Suprapubic skin (tissue), 4 donors: ENCODE measurements at regions not wholly inside any gene's neighbourhood (a gene's known extent, or its start where the extent isn't known, plus 50 kb on each side); places are given as distances from the start of the nearest gene placed in this dataset.

Experiments used
- DNase-seq, 2 donors: peaks; one replicate each; pipeline ENCODE4 v3.0.0-alpha.2; 2019; ENCODE audit warnings: low spot score in 2 of 2
- H3K27ac ChIP-seq: fragments of 200-600 bp; sonication (generic); one replicate; pipeline ENCODE4 v1.5.1; 2019
- H3K27me3 ChIP-seq: fragments of 200-600 bp; sonication (generic); one replicate; pipeline ENCODE4 v1.5.1; 2019
- H3K36me3 ChIP-seq: fragments of 200-600 bp; sonication (generic); one replicate; pipeline ENCODE4 v1.5.1; 2019
- H3K4me1 ChIP-seq: fragments of 200-600 bp; sonication (generic); one replicate; pipeline ENCODE4 v1.5.1; 2019
- H3K4me3 ChIP-seq: fragments of 200-600 bp; sonication (generic); one replicate; pipeline ENCODE4 v1.5.1; 2019; ENCODE audit warnings: mild to moderate bottlenecking
- H3K9me3 ChIP-seq: fragments of 200-600 bp; sonication (generic); one replicate; pipeline ENCODE4 v1.5.1; 2019
- CTCF ChIP-seq, 2 donors: fragments of 200-600 bp in 1 of 2; fragments of 450-650 bp in 1 of 2; sonication (generic) in 1 of 2; IDR thresholded peaks; one replicate each; pipeline ENCODE4 v1.5.1; 2016 to 2019; ENCODE audit warnings: antibody characterized with exemption in 2 of 2, mild to moderate bottlenecking in 1 of 2, moderate library complexity in 1 of 2
- EP300 ChIP-seq: sonication (generic); formaldehyde crosslinking; IDR thresholded peaks from one replicate; pipeline ENCODE4 v1.6.1; 2017; ENCODE audit warnings: antibody characterized with exemption
- POLR2A ChIP-seq, 2 donors: fragments of 450-650 bp; IDR thresholded peaks; one replicate each; pipeline ENCODE4 v1.6.1; 2017; ENCODE audit warnings: antibody characterized with exemption in 2 of 2, mild to moderate bottlenecking in 2 of 2, moderate library complexity in 2 of 2
- POLR2AphosphoS5 ChIP-seq, 3 donors: sonication (generic); formaldehyde crosslinking; IDR thresholded peaks; one replicate each; pipeline ENCODE4 v1.6.1; 2017; ENCODE audit warnings: antibody characterized with exemption in 3 of 3
- WGBS: methylation state at CpG from one replicate; pipeline ENCODE4 v1.1.5; 2018; 5-methylcytosine and 5-hydroxymethylcytosine counted together

- Histone ChIP-seq H3K27me3 (no peaks in the 10 kb centered on the region), H3K27ac (no peak overlapping the region), H3K4me3 (no peak overlapping the region), H3K36me3 (no peaks in the 10 kb centered on the region), H3K9me3 (no peaks in the 10 kb centered on the region), H3K4me1 (peaks cover 7% of the 10 kb centered on the region)
- 66% methylated on average over 5 of the region's 5 CpGs for WGBS
- peak; percentile 81 to 82 for DNase-seq
- TF ChIP-seq EP300 (no peak), POLR2AphosphoS5 (IDR thresholded peaks at IDR 0.05) (no peak), POLR2A (IDR thresholded peaks at IDR 0.05) (no peak)
Observed at GRCh38 chr6:109308018-109308492, 74.2 kb downstream of the CD164 start.

GRCh38 chr6:109306733-109307132 is 75.5 kb downstream of the CD164 start:
- TF ChIP-seq CTCF (IDR thresholded peaks at IDR 0.05) (no peak), POLR2AphosphoS5 (IDR thresholded peaks at IDR 0.05) (no peak), POLR2A (IDR thresholded peaks at IDR 0.05) (no peak), EP300 (no peak)
- no peaks in the 10 kb centered on the region for H3K27me3 ChIP-seq
- H3K36me3 ChIP-seq, result no peaks in the 10 kb centered on the region
- H3K4me3 ChIP-seq, result no peak overlapping the region
- WGBS, result 74% methylated on average over 2 of the region's 2 CpGs
- H3K27ac ChIP-seq, result no peak overlapping the region
- no peaks in the 10 kb centered on the region for H3K9me3 ChIP-seq
- DNase-seq, result no peak
- H3K4me1 ChIP-seq, result peaks cover 7% of the 10 kb centered on the region

- Histone ChIP-seq H3K4me1 (peaks cover 7% of the 10 kb centered on the region), H3K9me3 (no peaks in the 10 kb centered on the region), H3K4me3 (no peak overlapping the region), H3K36me3 (no peaks in the 10 kb centered on the region), H3K27me3 (no peaks in the 10 kb centered on the region), H3K27ac (no peak overlapping the region)
- TF ChIP-seq POLR2AphosphoS5 (IDR thresholded peaks at IDR 0.05) (no peak), EP300 (no peak), POLR2A (IDR thresholded peaks at IDR 0.05) (no peak)
- no peak for DNase-seq
Observed at GRCh38 chr6:109305028-109305427, 77.2 kb downstream of the CD164 start.

- WGBS, result 54% methylated on average over 3 of the region's 3 CpGs
- H3K27ac ChIP-seq, result no peak overlapping the region
- no peak overlapping the region for H3K4me3 ChIP-seq
- H3K27me3 ChIP-seq, result no peaks in the 10 kb centered on the region
- no peak for TF ChIP-seq CTCF (IDR thresholded peaks at IDR 0.05)
- no peak for TF ChIP-seq EP300
- TF ChIP-seq POLR2A (IDR thresholded peaks at IDR 0.05), result no peak
- TF ChIP-seq POLR2AphosphoS5 (IDR thresholded peaks at IDR 0.05), result no peak
- no peaks in the 10 kb centered on the region for H3K9me3 ChIP-seq
- peaks cover 7% of the 10 kb centered on the region for H3K4me1 ChIP-seq
- no peak for DNase-seq
- no peaks in the 10 kb centered on the region for H3K36me3 ChIP-seq
Observed at GRCh38 chr6:109304284-109305015, 77.8 kb downstream of the CD164 start.

- Histone ChIP-seq H3K4me1 (peaks cover 7% of the 10 kb centered on the region), H3K9me3 (no peaks in the 10 kb centered on the region), H3K4me3 (no peak overlapping the region), H3K27me3 (no peaks in the 10 kb centered on the region), H3K27ac (no peak overlapping the region), H3K36me3 (no peaks in the 10 kb centered on the region)
- no peak for DNase-seq
- TF ChIP-seq POLR2AphosphoS5 (IDR thresholded peaks at IDR 0.05) (no peak), POLR2A (IDR thresholded peaks at IDR 0.05) (no peak), EP300 (no peak), CTCF (IDR thresholded peaks at IDR 0.05) (no peak)
- 65% methylated on average over 6 of the region's 6 CpGs for WGBS
Observed at GRCh38 chr6:109303640-109304283, 78.5 kb downstream of the CD164 start.

GRCh38 chr6:109303164-109303563 is 79.1 kb downstream of the CD164 start:
- WGBS, result 92% methylated on average over 4 of the region's 4 CpGs
- Histone ChIP-seq H3K27ac (no peak overlapping the region), H3K27me3 (no peaks in the 10 kb centered on the region), H3K4me3 (no peak overlapping the region), H3K9me3 (no peaks in the 10 kb centered on the region), H3K4me1 (peaks cover 7% of the 10 kb centered on the region), H3K36me3 (no peaks in the 10 kb centered on the region)
- TF ChIP-seq POLR2AphosphoS5 (IDR thresholded peaks at IDR 0.05), result no peak
- no peak for TF ChIP-seq EP300
- no peak for TF ChIP-seq CTCF (IDR thresholded peaks at IDR 0.05)
- TF ChIP-seq POLR2A (IDR thresholded peaks at IDR 0.05), result no peak
- no peak for DNase-seq
